ENCODE measurements at regions not wholly inside any gene's neighbourhood (a gene's known extent, or its start where the extent isn't known, plus 50 kb on each side); places are given as distances from the start of the nearest gene placed in this dataset.

DNA sequence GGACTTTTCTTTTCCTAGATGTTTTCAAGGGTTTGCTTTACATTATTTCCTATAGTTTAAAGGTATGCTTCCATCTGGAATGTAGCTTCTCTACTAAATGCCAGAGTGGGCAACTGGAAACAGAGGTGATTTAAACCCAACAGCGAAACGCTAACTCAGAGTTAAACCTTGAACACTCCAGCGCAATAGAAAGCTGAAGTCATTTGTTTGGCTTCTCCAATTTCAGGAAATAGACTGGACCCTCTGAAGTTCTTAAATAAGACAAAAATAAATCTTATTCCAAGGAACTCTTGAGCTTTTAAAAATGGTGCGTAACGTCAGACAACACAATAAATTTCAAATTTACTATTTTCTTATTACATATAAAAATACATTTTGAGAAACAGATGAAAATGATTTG is 1560.0 kb upstream of the TENM3 start:
- Histone ChIP-seq H3K4me1 (no peaks in the 10 kb centered on the region), H3K27me3 (no peaks in the 10 kb centered on the region), H3K9me3 (no peaks in the 10 kb centered on the region), H3K4me3 (no peak overlapping the region), H3K27ac (replicated peaks in 1 of 4) (no peak overlapping the region), H3K36me3 (no peaks in the 10 kb centered on the region)
- TF ChIP-seq POLR2A (IDR thresholded peaks at IDR 0.05; ENCODE audit: low read depth) (no peak), POLR2AphosphoS5 (IDR thresholded peaks at IDR 0.05) (no peak), EP300 (IDR thresholded peaks at IDR 0.05) (no peak)
- TF ChIP-seq, protein P1, sequence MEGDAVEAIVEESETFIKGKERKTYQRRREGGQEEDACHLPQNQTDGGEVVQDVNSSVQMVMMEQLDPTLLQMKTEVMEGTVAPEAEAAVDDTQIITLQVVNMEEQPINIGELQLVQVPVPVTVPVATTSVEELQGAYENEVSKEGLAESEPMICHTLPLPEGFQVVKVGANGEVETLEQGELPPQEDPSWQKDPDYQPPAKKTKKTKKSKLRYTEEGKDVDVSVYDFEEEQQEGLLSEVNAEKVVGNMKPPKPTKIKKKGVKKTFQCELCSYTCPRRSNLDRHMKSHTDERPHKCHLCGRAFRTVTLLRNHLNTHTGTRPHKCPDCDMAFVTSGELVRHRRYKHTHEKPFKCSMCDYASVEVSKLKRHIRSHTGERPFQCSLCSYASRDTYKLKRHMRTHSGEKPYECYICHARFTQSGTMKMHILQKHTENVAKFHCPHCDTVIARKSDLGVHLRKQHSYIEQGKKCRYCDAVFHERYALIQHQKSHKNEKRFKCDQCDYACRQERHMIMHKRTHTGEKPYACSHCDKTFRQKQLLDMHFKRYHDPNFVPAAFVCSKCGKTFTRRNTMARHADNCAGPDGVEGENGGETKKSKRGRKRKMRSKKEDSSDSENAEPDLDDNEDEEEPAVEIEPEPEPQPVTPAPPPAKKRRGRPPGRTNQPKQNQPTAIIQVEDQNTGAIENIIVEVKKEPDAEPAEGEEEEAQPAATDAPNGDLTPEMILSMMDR (IDR thresholded peaks at IDR 0.05): no peak
- WGBS: 94% methylated on average over 5 of the region's 5 CpGs
- no peak for DNase-seq (ENCODE audit: extremely low spot score)
- intact Hi-C loops (cut with DNase I): no loop called here

DNA sequence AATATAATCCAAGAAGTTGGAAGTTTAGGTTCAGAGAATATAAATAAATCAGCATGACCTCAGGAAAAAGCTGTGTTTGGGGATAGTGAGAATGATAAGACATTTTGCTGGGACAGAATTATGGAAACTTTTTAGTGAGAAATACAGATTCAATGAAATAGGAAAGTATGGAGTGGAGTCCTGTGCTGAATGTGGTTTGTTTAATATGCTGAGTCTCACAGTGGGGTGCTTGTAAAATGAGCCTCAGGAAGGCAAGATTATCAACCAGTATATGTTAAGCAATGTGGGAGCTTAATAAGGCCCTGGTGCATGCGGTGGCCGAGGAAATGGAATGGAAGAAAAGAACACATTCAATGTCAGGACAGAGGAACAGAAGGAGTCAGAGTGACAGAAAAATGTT is 1554.7 kb upstream of the TENM3 start:
- Histone ChIP-seq H3K27ac (replicated peaks in 1 of 4) (no peak overlapping the region), H3K4me1 (no peaks in the 10 kb centered on the region), H3K27me3 (no peaks in the 10 kb centered on the region), H3K9me3 (no peaks in the 10 kb centered on the region), H3K4me3 (no peak overlapping the region), H3K36me3 (no peaks in the 10 kb centered on the region)
- intact Hi-C loops (cut with DNase I): no loop called here
- 82% methylated on average over 2 of the region's 2 CpGs for WGBS
- TF ChIP-seq EP300 (IDR thresholded peaks at IDR 0.05) (no peak), POLR2AphosphoS5 (IDR thresholded peaks at IDR 0.05) (no peak), POLR2A (IDR thresholded peaks at IDR 0.05; ENCODE audit: low read depth) (no peak)
- TF ChIP-seq, protein P1 (IDR thresholded peaks at IDR 0.05): no peak
- DNase-seq (ENCODE audit: extremely low spot score): no peak

DNA sequence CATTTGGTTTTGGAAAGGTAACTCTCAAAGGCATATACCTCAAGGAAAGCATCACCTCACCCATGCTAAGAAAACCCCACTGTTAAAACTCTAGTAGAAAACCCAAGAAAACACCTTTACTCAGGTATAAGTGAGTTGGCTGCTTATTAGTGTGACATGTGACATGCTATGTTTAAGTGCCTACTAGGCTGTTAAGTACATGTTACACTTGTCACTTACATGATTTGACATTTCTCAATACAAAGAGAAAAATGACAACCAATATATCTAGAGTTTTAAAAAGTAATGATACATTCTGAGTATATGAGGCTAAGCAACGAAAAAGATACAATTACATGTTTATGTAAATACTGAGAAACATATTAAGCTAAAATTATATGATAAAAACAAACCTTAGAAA is 1548.3 kb upstream of the TENM3 start:
- intact Hi-C loops (cut with DNase I): no loop called here
- 71% methylated on average over 1 of the region's 1 CpG for WGBS

DNA sequence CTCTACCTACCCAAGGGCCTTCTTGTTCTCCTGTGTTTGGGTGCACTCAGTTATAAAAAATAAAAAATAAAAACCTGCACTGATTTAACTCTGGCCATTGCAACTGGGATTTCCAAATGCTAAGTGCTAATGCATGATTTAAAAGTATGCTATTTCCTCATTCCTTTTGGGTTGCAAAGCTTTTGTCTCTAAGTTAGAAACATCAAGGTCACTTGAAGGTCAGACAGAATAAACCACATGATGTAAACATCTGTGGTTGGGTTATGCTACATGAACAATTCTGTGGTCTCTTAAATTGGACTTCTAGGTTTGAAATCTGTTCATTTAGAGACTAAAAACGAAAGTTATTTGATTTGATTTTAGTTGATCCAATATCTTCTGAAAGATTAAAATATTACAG is 1547.4 kb upstream of the TENM3 start:
- no peak for TF ChIP-seq EP300 (IDR thresholded peaks at IDR 0.05)
- TF ChIP-seq POLR2A (IDR thresholded peaks at IDR 0.05; ENCODE audit: low read depth): no peak
- TF ChIP-seq POLR2AphosphoS5 (IDR thresholded peaks at IDR 0.05): no peak
- TF ChIP-seq, protein P1 (IDR thresholded peaks at IDR 0.05): no peak
- H3K4me1 ChIP-seq: no peaks in the 10 kb centered on the region
- no peaks in the 10 kb centered on the region for H3K9me3 ChIP-seq
- DNase-seq (ENCODE audit: extremely low spot score): no peak
- WGBS: 69% methylated on average over 1 of the region's 1 CpG
- H3K27ac ChIP-seq (replicated peaks in 1 of 4): no peak overlapping the region
- no peaks in the 10 kb centered on the region for H3K27me3 ChIP-seq
- H3K4me3 ChIP-seq: no peak overlapping the region
- no peaks in the 10 kb centered on the region for H3K36me3 ChIP-seq
- intact Hi-C loops (cut with DNase I): no loop called here

More for the DNA sequence above, 1548.3 kb upstream of the TENM3 start:
- no peak overlapping the region for H3K27ac ChIP-seq (replicated peaks in 1 of 4)
- no peak overlapping the region for H3K4me3 ChIP-seq
- no peaks in the 10 kb centered on the region for H3K9me3 ChIP-seq
- TF ChIP-seq POLR2A (IDR thresholded peaks at IDR 0.05; ENCODE audit: low read depth) (no peak), POLR2AphosphoS5 (IDR thresholded peaks at IDR 0.05) (no peak), EP300 (IDR thresholded peaks at IDR 0.05) (no peak)
- TF ChIP-seq, protein P1 (IDR thresholded peaks at IDR 0.05): no peak
- no peaks in the 10 kb centered on the region for H3K4me1 ChIP-seq
- no peak for DNase-seq (ENCODE audit: extremely low spot score)
- H3K27me3 ChIP-seq: no peaks in the 10 kb centered on the region
- no peaks in the 10 kb centered on the region for H3K36me3 ChIP-seq

DNA sequence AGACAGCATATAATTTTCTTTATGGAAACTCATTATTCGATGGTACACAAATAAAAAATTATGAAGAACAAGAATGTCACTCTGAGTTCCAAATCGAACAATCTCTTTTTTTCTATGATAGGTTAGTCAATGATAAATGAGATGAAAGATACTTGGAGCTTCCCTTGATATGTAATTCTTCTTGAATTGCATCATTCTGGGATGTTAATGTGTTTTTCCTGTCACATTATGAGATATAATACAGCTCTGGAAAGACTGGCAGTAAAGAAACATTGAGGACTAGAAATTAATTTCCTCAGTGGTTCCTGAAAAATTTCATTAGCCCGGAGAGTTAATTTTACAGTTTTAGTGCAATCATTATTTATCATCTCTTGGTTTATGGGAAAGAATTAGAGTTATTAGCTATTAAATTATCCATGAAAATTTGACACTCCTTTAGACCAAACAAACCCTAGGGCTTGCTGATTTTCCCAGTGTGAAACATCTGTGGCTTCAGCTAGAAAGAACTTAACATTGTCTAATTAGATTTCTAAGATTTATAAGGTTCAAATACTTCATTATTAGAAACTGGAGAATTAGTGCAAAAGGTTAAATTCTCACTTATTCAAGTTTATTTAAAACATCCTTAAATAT is 1546.6 kb upstream of the TENM3 start:
- 62% methylated on average over 3 of the region's 3 CpGs for WGBS
- no peaks in the 10 kb centered on the region for H3K4me1 ChIP-seq
- no peak for DNase-seq (ENCODE audit: extremely low spot score)
- no peaks in the 10 kb centered on the region for H3K27me3 ChIP-seq
- H3K9me3 ChIP-seq: no peaks in the 10 kb centered on the region
- no peaks in the 10 kb centered on the region for H3K36me3 ChIP-seq
- no peak overlapping the region for H3K27ac ChIP-seq (replicated peaks in 1 of 4)
- intact Hi-C loops (cut with DNase I): no loop called here
- TF ChIP-seq EP300 (IDR thresholded peaks at IDR 0.05): no peak
- no peak for TF ChIP-seq POLR2AphosphoS5 (IDR thresholded peaks at IDR 0.05)
- H3K4me3 ChIP-seq: no peak overlapping the region

Data from esophagus muscularis mucosa (tissue), 4 donors.